ENCODE measurements at regions not wholly inside any gene's neighbourhood (a gene's known extent, or its start where the extent isn't known, plus 50 kb on each side); places are given as distances from the start of the nearest gene placed in this dataset.
"Not testable (repeated sequence)": the region's sequence is repeated elsewhere in the genome, so short reads cannot be mapped to it uniquely, and the experiment has no call there.

GRCh38 chr3:106945435-106945834 lies 431.8 kb upstream of the CCDC54 start:
- DNase-seq: no peak

GRCh38 chr3:106946866-106947265 lies 430.4 kb upstream of the CCDC54 start:
- DNase-seq: no peak

GRCh38 chr3:106957029-106957428 lies 420.2 kb upstream of the CCDC54 start:
- no peak for DNase-seq

GRCh38 chr3:106962993-106963392 lies 414.2 kb upstream of the CCDC54 start:
- DNase-seq: no peak

GRCh38 chr3:106963442-106963841 lies 413.8 kb upstream of the CCDC54 start:
- no peak for DNase-seq

GRCh38 chr3:106965307-106965706 lies 411.9 kb upstream of the CCDC54 start:
- DNase-seq: no peak

- no peak for DNase-seq
Observed at GRCh38 chr3:106969596-106969995, 407.6 kb upstream of the CCDC54 start.

- DNase-seq: no peak
Observed at GRCh38 chr3:106981392-106981791, 395.8 kb upstream of the CCDC54 start.

- DNase-seq: no peak
Observed at GRCh38 chr3:106985721-106986120, 391.5 kb upstream of the CCDC54 start.

GRCh38 chr3:106998841-106999682 lies 378.2 kb upstream of the CCDC54 start:
- DNase-seq: not testable (repeated sequence)

- no peak for DNase-seq
Observed at GRCh38 chr3:107001635-107002034, 375.6 kb upstream of the CCDC54 start.

- not testable (repeated sequence) for DNase-seq
Observed at GRCh38 chr3:107005352-107005751, 371.9 kb upstream of the CCDC54 start.

GRCh38 chr3:107008213-107008612 lies 369.0 kb upstream of the CCDC54 start:
- no peak for DNase-seq

GRCh38 chr3:107013641-107014040 lies 363.6 kb upstream of the CCDC54 start:
- no peak for DNase-seq

GRCh38 chr3:107024551-107025026 lies 352.6 kb upstream of the CCDC54 start:
- DNase-seq: no peak

- no peak for DNase-seq
Observed at GRCh38 chr3:107025961-107026360, 351.3 kb upstream of the CCDC54 start.

- DNase-seq: no peak
Observed at GRCh38 chr3:107028086-107028485, 349.2 kb upstream of the CCDC54 start.

- no peak for DNase-seq
Observed at GRCh38 chr3:107028626-107029025, 348.6 kb upstream of the CCDC54 start.

- DNase-seq: no peak
Observed at GRCh38 chr3:107032111-107032510, 345.1 kb upstream of the CCDC54 start.

GRCh38 chr3:107034142-107034541 lies 343.1 kb upstream of the CCDC54 start:
- no peak for DNase-seq

- no peak for DNase-seq
Observed at GRCh38 chr3:107035176-107035575, 342.1 kb upstream of the CCDC54 start.

- no peak for DNase-seq
Observed at GRCh38 chr3:107044677-107045076, 332.6 kb upstream of the CCDC54 start.

- no peak for DNase-seq
Observed at GRCh38 chr3:107045791-107046190, 331.4 kb upstream of the CCDC54 start.

- no peak for DNase-seq
Observed at GRCh38 chr3:107055181-107055942, 321.9 kb upstream of the CCDC54 start.
